ENCODE measurements at regions not wholly inside any gene's neighbourhood (a gene's known extent, or its start where the extent isn't known, plus 50 kb on each side); places are given as distances from the start of the nearest gene placed in this dataset.
"Not testable (repeated sequence)": the region's sequence is repeated elsewhere in the genome, so short reads cannot be mapped to it uniquely, and the experiment has no call there.

DNA sequence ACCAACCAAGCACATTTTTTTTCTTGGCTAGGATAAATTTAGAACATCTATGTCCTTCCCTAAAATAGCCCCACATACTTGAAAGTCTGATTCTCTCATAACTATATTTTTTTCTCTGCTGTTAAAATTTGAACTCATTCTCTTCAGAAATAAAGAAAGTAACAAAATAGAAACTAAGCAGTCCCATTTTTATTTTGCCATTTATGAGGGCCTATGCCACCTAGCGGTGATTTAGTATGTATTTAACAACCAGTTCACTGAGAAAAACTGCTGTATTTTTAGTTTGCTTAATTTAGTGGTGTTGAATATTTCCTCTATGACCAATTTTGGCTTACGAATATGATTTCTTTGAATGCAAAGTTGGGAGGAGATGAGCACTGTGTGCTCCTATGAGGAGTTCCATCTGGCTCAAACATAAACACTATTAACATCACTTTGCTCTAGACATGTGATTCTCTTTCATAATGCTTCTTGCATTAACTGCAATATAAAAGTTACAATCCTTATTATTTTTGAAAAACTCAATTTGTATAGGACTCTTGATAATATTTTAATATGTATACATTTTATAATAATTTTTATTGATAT, 116.6 kb downstream of the SYT15B start:
- H2BK15ac ChIP-seq (ENCODE audit: low read depth, poor library complexity, severe bottlenecking); H2BK120ac ChIP-seq (ENCODE audit: low read depth, low read length); H3K9ac ChIP-seq (ENCODE audit: low read length); H3K4me1 ChIP-seq (ENCODE audit: control insufficient read depth, insufficient read depth, low read depth, low read length); H2AFZ ChIP-seq (ENCODE audit: low read depth, low read length); H4K91ac ChIP-seq (ENCODE audit: low read length); H3K4me3 ChIP-seq (ENCODE audit: insufficient read depth in 1 of 2, low read depth in 1 of 2, low read length in 2 of 2); H3K14ac ChIP-seq (ENCODE audit: low read length in 2 of 2); H2BK12ac ChIP-seq (ENCODE audit: low read length in 2 of 2); H3K4me2 ChIP-seq (ENCODE audit: low read length, poor library complexity, severe bottlenecking); H2BK5ac ChIP-seq (ENCODE audit: low read depth, low read length, poor library complexity, severe bottlenecking); H3K27ac ChIP-seq (ENCODE audit: low read length, poor library complexity, severe bottlenecking); H3K36me3 ChIP-seq (ENCODE audit: control insufficient read depth in 1 of 2, insufficient read depth in 2 of 2, low read depth in 1 of 2, low read length in 2 of 2); H2AK5ac ChIP-seq (ENCODE audit: low read length, severe bottlenecking); H3K23ac ChIP-seq (ENCODE audit: low read length in 2 of 2); H3K18ac ChIP-seq (ENCODE audit: low read depth in 1 of 2, low read length in 2 of 2); H3K27me3 ChIP-seq (ENCODE audit: control insufficient read depth in 1 of 2, insufficient read depth in 1 of 2, low read length in 2 of 2); H3K9me3 ChIP-seq (ENCODE audit: control insufficient read depth, low read length); H3K79me1 ChIP-seq (replicated peaks; ENCODE audit: low read length, poor library complexity, severe bottlenecking); H3K4ac ChIP-seq (ENCODE audit: low read depth in 1 of 2, low read length in 2 of 2); H4K8ac ChIP-seq (ENCODE audit: low read length): not testable (repeated sequence)
- peak; percentile 47 for DNase-seq
- WGBS, result no CpG with 5 or more reads among the region's 2 CpGs

DNA sequence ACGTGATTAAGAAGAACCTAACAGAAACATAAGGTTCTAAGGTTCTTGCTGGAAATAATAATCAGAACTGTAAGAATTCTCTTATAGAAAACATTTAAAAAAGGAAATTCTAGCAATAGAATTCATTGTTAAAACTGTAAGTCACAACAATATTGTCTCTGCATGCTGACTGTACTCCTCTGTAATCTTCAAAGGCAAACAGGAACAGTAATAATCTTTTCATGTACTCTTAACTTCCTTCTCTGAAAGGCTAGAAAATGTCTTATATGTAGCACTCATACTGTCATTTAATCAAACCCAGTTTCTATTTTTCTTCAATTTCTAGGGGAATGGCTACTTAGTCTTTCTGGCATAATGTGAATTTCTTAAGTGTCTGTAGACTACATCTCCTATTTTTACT, 103.5 kb upstream of the AGAP9 start:
- H2BK12ac ChIP-seq (ENCODE audit: low read length in 2 of 2); H3K9ac ChIP-seq (ENCODE audit: low read length); H3K4ac ChIP-seq (ENCODE audit: low read depth in 1 of 2, low read length in 2 of 2); H3K4me2 ChIP-seq (ENCODE audit: low read length, poor library complexity, severe bottlenecking); H2AK5ac ChIP-seq (ENCODE audit: low read length, severe bottlenecking); H3K79me1 ChIP-seq (replicated peaks; ENCODE audit: low read length, poor library complexity, severe bottlenecking); H2BK5ac ChIP-seq (ENCODE audit: low read depth, low read length, poor library complexity, severe bottlenecking); H3K36me3 ChIP-seq (ENCODE audit: control insufficient read depth in 1 of 2, insufficient read depth in 2 of 2, low read depth in 1 of 2, low read length in 2 of 2); H3K18ac ChIP-seq (ENCODE audit: low read depth in 1 of 2, low read length in 2 of 2); H3K9me3 ChIP-seq (ENCODE audit: control insufficient read depth, low read length); H4K91ac ChIP-seq (ENCODE audit: low read length); H2AFZ ChIP-seq (ENCODE audit: low read depth, low read length); H2BK120ac ChIP-seq (ENCODE audit: low read depth, low read length); H3K23ac ChIP-seq (ENCODE audit: low read length in 2 of 2); H3K4me1 ChIP-seq (ENCODE audit: control insufficient read depth, insufficient read depth, low read depth, low read length); H2BK15ac ChIP-seq (ENCODE audit: low read depth, poor library complexity, severe bottlenecking); H3K4me3 ChIP-seq (ENCODE audit: insufficient read depth in 1 of 2, low read depth in 1 of 2, low read length in 2 of 2); H3K14ac ChIP-seq (ENCODE audit: low read length in 2 of 2); DNase-seq; H3K27ac ChIP-seq (ENCODE audit: low read length, poor library complexity, severe bottlenecking); H4K8ac ChIP-seq (ENCODE audit: low read length); H3K27me3 ChIP-seq (ENCODE audit: control insufficient read depth in 1 of 2, insufficient read depth in 1 of 2, low read length in 2 of 2): not testable (repeated sequence)
- WGBS, result no CpG with 5 or more reads among the region's 1 CpG

DNA sequence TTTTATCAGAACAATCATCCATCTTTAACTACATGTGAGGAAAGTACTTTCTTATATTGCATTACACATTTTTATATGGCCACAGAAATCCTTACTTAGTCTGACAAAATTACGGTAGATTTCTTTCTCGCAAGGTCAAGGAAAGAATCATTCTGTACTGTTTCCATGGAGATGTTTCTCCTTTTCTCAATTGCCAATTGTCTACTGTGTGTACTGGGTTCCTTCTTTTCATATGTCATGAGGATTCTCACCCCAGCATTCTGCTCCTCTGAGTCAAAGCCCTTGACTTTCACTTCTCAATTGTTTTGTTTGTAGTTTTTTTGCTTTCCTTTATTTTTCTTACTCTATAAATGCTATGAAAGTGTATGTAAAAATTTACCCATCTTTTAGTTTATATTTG, 99.3 kb upstream of the AGAP9 start:
- not testable (repeated sequence) for H4K91ac ChIP-seq (ENCODE audit: low read length); H3K9me3 ChIP-seq (ENCODE audit: control insufficient read depth, low read length); H3K9ac ChIP-seq (ENCODE audit: low read length); H3K18ac ChIP-seq (ENCODE audit: low read depth in 1 of 2, low read length in 2 of 2); H3K4me2 ChIP-seq (ENCODE audit: low read length, poor library complexity, severe bottlenecking); H3K36me3 ChIP-seq (ENCODE audit: control insufficient read depth in 1 of 2, insufficient read depth in 2 of 2, low read depth in 1 of 2, low read length in 2 of 2); H3K27ac ChIP-seq (ENCODE audit: low read length, poor library complexity, severe bottlenecking); DNase-seq; H2BK120ac ChIP-seq (ENCODE audit: low read depth, low read length); H3K4me1 ChIP-seq (ENCODE audit: control insufficient read depth, insufficient read depth, low read depth, low read length); H2BK12ac ChIP-seq (ENCODE audit: low read length in 2 of 2); H3K4ac ChIP-seq (ENCODE audit: low read depth in 1 of 2, low read length in 2 of 2); H3K23ac ChIP-seq (ENCODE audit: low read length in 2 of 2); H2BK5ac ChIP-seq (ENCODE audit: low read depth, low read length, poor library complexity, severe bottlenecking); H2BK15ac ChIP-seq (ENCODE audit: low read depth, poor library complexity, severe bottlenecking); H3K4me3 ChIP-seq (ENCODE audit: insufficient read depth in 1 of 2, low read depth in 1 of 2, low read length in 2 of 2); H3K14ac ChIP-seq (ENCODE audit: low read length in 2 of 2); H2AFZ ChIP-seq (ENCODE audit: low read depth, low read length); H3K27me3 ChIP-seq (ENCODE audit: control insufficient read depth in 1 of 2, insufficient read depth in 1 of 2, low read length in 2 of 2); H4K8ac ChIP-seq (ENCODE audit: low read length); H2AK5ac ChIP-seq (ENCODE audit: low read length, severe bottlenecking); H3K79me1 ChIP-seq (replicated peaks; ENCODE audit: low read length, poor library complexity, severe bottlenecking)
- WGBS, result 88% methylated on average over 2 of the region's 2 CpGs

DNA sequence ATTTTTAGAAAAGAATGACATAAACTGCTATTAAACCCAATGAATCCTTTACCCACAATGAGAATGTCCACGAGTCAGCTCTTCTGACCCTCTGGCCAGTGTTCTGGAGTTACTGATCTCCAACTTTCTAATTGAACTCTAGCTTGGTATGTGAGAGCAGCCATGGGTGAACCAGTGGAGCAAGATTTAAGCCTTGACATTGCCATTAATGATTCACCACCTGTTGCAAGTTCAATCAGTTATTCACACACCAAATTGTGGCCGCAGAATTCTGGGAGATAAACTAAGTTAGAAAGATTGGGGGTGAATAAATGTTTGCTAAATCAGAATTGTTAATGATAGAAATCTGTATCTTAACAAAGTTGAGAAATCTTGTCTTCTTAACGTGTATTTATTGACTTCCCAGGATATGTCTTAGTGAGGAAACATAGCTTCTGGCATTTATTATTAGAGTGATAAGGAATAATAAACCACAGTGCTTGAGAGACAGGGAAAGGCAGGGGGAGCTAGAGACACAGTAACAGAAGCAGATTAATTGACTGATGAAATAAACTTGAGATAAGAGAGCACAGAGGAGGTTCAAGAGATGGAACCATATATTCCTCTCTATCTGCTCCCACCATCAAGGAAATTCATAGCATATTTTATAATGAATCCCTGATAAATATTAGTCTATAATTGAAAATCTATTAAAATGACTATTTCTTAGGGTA, 96.0 kb upstream of the AGAP9 start:
- not testable (repeated sequence) for H4K8ac ChIP-seq (ENCODE audit: low read length); H3K27me3 ChIP-seq (ENCODE audit: control insufficient read depth in 1 of 2, insufficient read depth in 1 of 2, low read length in 2 of 2); H3K4me2 ChIP-seq (ENCODE audit: low read length, poor library complexity, severe bottlenecking); H2BK5ac ChIP-seq (ENCODE audit: low read depth, low read length, poor library complexity, severe bottlenecking); H3K4me1 ChIP-seq (ENCODE audit: control insufficient read depth, insufficient read depth, low read depth, low read length); H3K18ac ChIP-seq (ENCODE audit: low read depth in 1 of 2, low read length in 2 of 2); H3K14ac ChIP-seq (ENCODE audit: low read length in 2 of 2); H2AFZ ChIP-seq (ENCODE audit: low read depth, low read length); H3K27ac ChIP-seq (ENCODE audit: low read length, poor library complexity, severe bottlenecking); H3K9me3 ChIP-seq (ENCODE audit: control insufficient read depth, low read length); H3K79me1 ChIP-seq (replicated peaks; ENCODE audit: low read length, poor library complexity, severe bottlenecking); H3K36me3 ChIP-seq (ENCODE audit: control insufficient read depth in 1 of 2, insufficient read depth in 2 of 2, low read depth in 1 of 2, low read length in 2 of 2); H4K91ac ChIP-seq (ENCODE audit: low read length); H3K4me3 ChIP-seq (ENCODE audit: insufficient read depth in 1 of 2, low read depth in 1 of 2, low read length in 2 of 2); H2AK5ac ChIP-seq (ENCODE audit: low read length, severe bottlenecking); H3K23ac ChIP-seq (ENCODE audit: low read length in 2 of 2); H3K9ac ChIP-seq (ENCODE audit: low read length); H2BK120ac ChIP-seq (ENCODE audit: low read depth, low read length); H2BK12ac ChIP-seq (ENCODE audit: low read length in 2 of 2); H3K4ac ChIP-seq (ENCODE audit: low read depth in 1 of 2, low read length in 2 of 2); H2BK15ac ChIP-seq (ENCODE audit: low read depth, poor library complexity, severe bottlenecking)
- peak; percentile 2 for DNase-seq
- no CpG with 5 or more reads among the region's 3 CpGs for WGBS
